ENCODE measurements at regions not wholly inside any gene's neighbourhood (a gene's known extent, or its start where the extent isn't known, plus 50 kb on each side); places are given as distances from the start of the nearest gene placed in this dataset.
A peak's percentile ranks its signal among the peaks of the same experiment; 100 is the strongest.

DNA sequence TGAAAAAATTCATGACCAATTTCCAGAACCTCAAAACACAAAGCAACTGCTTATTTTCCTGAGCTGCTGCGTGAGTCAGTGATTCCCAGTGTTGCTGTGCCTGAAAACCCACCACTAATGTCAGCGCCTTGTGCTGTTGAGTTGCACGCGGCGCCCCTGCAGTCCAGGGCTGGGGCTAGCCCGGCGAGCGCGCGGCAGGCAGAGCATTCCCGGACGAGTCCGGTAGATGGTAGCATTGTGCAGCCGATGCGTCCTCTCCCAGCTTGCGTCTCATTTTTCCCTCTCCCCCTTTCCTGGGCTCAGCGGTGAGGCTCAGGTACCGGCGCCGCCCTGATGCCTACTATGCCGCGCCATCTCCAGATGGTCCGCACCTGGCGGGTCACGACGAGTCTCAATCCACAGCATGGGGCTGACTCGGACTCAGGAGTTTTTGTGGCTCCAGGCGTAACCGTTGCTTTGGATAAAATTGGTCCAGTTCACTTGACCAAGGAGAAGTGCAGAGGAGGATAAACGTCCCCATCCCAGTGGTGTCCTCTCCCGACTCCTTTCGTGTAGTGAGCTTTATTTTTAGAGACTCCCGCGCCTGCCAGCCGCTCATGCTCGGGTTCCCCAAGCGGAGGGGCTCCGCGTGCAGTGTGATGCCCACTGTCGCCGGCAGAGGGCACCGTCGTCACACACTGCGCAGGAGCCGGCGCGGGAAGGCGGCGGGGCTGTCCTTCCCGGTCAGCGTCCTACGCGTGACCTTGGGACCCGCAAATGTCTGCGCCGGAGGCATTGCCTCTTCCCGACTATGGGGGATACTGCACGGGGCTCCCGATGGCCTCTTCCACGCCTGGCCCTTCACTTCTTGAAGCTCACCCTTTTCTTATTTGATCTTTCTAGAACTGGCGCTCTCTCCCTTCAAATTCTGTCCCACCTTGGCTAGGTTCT lies 53.6 kb upstream of the IGFBP7 start (continued):
- TF ChIP-seq, protein P1, sequence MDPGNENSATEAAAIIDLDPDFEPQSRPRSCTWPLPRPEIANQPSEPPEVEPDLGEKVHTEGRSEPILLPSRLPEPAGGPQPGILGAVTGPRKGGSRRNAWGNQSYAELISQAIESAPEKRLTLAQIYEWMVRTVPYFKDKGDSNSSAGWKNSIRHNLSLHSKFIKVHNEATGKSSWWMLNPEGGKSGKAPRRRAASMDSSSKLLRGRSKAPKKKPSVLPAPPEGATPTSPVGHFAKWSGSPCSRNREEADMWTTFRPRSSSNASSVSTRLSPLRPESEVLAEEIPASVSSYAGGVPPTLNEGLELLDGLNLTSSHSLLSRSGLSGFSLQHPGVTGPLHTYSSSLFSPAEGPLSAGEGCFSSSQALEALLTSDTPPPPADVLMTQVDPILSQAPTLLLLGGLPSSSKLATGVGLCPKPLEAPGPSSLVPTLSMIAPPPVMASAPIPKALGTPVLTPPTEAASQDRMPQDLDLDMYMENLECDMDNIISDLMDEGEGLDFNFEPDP (CRISPR knock-in tag; conservative IDR thresholded peaks at IDR 0.05) = 0 out of 2 replicates have a peak, but pooled peaks have one; percentile 58
- peak; percentile 68; the same call in 1 of the 2 replicates for TF ChIP-seq THAP9 (CRISPR knock-in tag; IDR thresholded peaks at IDR 0.05; ENCODE audit: borderline replicate concordance)
- TF ChIP-seq RNF219 (CRISPR knock-in tag; IDR thresholded peaks at IDR 0.05) = no peak
- TF ChIP-seq ZNF207 (IDR thresholded peaks at IDR 0.05; ENCODE audit: borderline replicate concordance) = no peak
- no peak for TF ChIP-seq RAD51 (IDR thresholded peaks at IDR 0.05; ENCODE audit: borderline replicate concordance)
- no peak for TF ChIP-seq ZKSCAN1 (IDR thresholded peaks at IDR 0.05; ENCODE audit: low read length)
- peak; percentile 76; the same call in 1 of the 2 replicates for TF ChIP-seq ZNF572 (CRISPR knock-in tag; IDR thresholded peaks at IDR 0.05)
- TF ChIP-seq SMAD3 (CRISPR knock-in tag; IDR thresholded peaks at IDR 0.05) = 0 out of 2 replicates have a peak, but pooled peaks have one; percentile 13
- TF ChIP-seq NFIB (CRISPR knock-in tag; IDR thresholded peaks at IDR 0.05; ENCODE audit: borderline replicate concordance) = no peak
- peak; percentile 15; the same call in 1 of the 2 replicates for TF ChIP-seq MIER3 (CRISPR knock-in tag; IDR thresholded peaks at IDR 0.05; ENCODE audit: borderline replicate concordance)
- no peak for TF ChIP-seq CHCHD3 (CRISPR knock-in tag; IDR thresholded peaks at IDR 0.05)
- TF ChIP-seq TEAD3 (CRISPR knock-in tag; optimal IDR thresholded peaks at IDR 0.05; ENCODE audit: borderline replicate concordance) = peak; percentile 51
- TF ChIP-seq ZNF639 (CRISPR knock-in tag; conservative IDR thresholded peaks at IDR 0.05) = 0 out of 2 replicates have a peak, but pooled peaks have one; percentile 64
- TF ChIP-seq ETV6 (CRISPR knock-in tag; conservative IDR thresholded peaks at IDR 0.05) = no peak
- TF ChIP-seq ERF (CRISPR knock-in tag; IDR thresholded peaks at IDR 0.05) = 0 out of 2 replicates have a peak, but pooled peaks have one; percentile 17
- 0 out of 2 replicates have a peak, but pooled peaks have one; percentile 44 for TF ChIP-seq REL (CRISPR knock-in tag; conservative IDR thresholded peaks at IDR 0.05)
- TF ChIP-seq MYC (CRISPR knock-in tag; IDR thresholded peaks at IDR 0.05; ENCODE audit: borderline replicate concordance) = peak; percentile 22; the same call in 1 of the 2 replicates
- TF ChIP-seq ZNF33B (CRISPR knock-in tag; IDR thresholded peaks at IDR 0.05) = peak; percentile 27; the same call in 1 of the 2 replicates
- TF ChIP-seq ZNF225 (CRISPR knock-in tag; IDR thresholded peaks at IDR 0.05) = peak; percentile 79; the same call in 1 of the 2 replicates
- 0 out of 2 replicates have a peak, but pooled peaks have one; percentile 54 for TF ChIP-seq THAP8 (CRISPR knock-in tag; IDR thresholded peaks at IDR 0.05; ENCODE audit: borderline replicate concordance)

Data from HepG2 (cell line).